ENCODE measurements at regions not wholly inside any gene's neighbourhood (a gene's known extent, or its start where the extent isn't known, plus 50 kb on each side); places are given as distances from the start of the nearest gene placed in this dataset.

- Histone ChIP-seq H3K4me3 (ENCODE audit: extremely low read depth in 1 of 4, insufficient read depth in 2 of 4, low read depth in 3 of 4, low read length in 4 of 4) (no peak overlapping the region), H3K79me2 (ENCODE audit: control insufficient read depth in 1 of 2, insufficient read depth in 2 of 2, low read length in 2 of 2) (no peaks in the 10 kb centered on the region), H3K9me3 (ENCODE audit: insufficient read depth in 2 of 2, low read depth in 1 of 2, low read length in 1 of 2) (no peaks in the 10 kb centered on the region), H4K8ac (ENCODE audit: extremely low read depth, insufficient read depth, low read length) (no peak overlapping the region), H2AFZ (ENCODE audit: low read length) (no peak overlapping the region), H2BK120ac (replicated peaks; ENCODE audit: low read depth, low read length) (no peak overlapping the region), H3K4me1 (replicated peaks in 1 of 4; ENCODE audit: control insufficient read depth in 3 of 4, insufficient read depth in 4 of 4, low read length in 3 of 4) (no peaks in the 10 kb centered on the region), H3K4me2 (ENCODE audit: insufficient read depth in 1 of 2, low read depth in 2 of 2, low read length in 2 of 2) (no peak overlapping the region), H3K27ac (ENCODE audit: low read depth, low read length) (no peak overlapping the region), H3K23me2 (ENCODE audit: low read depth, low read length) (no peaks in the 10 kb centered on the region), H3K4ac (replicated peaks; ENCODE audit: insufficient read length, low read depth, low read length) (no peak overlapping the region), H3K56ac (replicated peaks; ENCODE audit: insufficient read length, low read depth, low read length) (no peak overlapping the region), H4K20me1 (replicated peaks in 1 of 2; ENCODE audit: control insufficient read depth in 1 of 2, insufficient read depth in 2 of 2, low read length in 2 of 2) (no peaks in the 10 kb centered on the region), H2BK15ac (ENCODE audit: low read length) (no peak overlapping the region), H4K5ac (ENCODE audit: insufficient read length, low read depth, low read length) (no peak overlapping the region), H3K79me1 (ENCODE audit: low read depth, low read length) (no peaks in the 10 kb centered on the region), H2BK12ac (ENCODE audit: low read depth, low read length) (no peak overlapping the region), H2BK20ac (ENCODE audit: low read length) (no peak overlapping the region), H3K14ac (ENCODE audit: insufficient read length) (no peak overlapping the region), H2AK5ac (ENCODE audit: low read depth, low read length) (no peak overlapping the region), H4K91ac (replicated peaks; ENCODE audit: insufficient read length, low read length) (no peak overlapping the region), H3K9ac (replicated peaks in 1 of 4; ENCODE audit: extremely low read depth in 1 of 4, low read depth in 3 of 4, low read length in 3 of 4) (no peak overlapping the region), H3K23ac (ENCODE audit: insufficient read length) (no peak overlapping the region), H2BK5ac (ENCODE audit: low read depth, low read length) (no peak overlapping the region), H3K27me3 (replicated peaks in 1 of 4; ENCODE audit: control insufficient read depth in 3 of 4, extremely low read depth in 1 of 4, insufficient read depth in 3 of 4, low read length in 3 of 4) (no peaks in the 10 kb centered on the region), H3K18ac (ENCODE audit: extremely low read depth, low read length) (no peak overlapping the region), H3K36me3 (ENCODE audit: control insufficient read depth in 2 of 4, insufficient read depth in 4 of 4, low read length in 3 of 4) (peaks cover 0 to 3% (median 0%) of the 10 kb centered on the region in 4 experiments; a peak in 1 of 8 replicates)
- WGBS, 2 experiments (ENCODE audit: extremely low coverage in 1 of 2, insufficient coverage in 1 of 2, insufficient read length in 1 of 2, insufficient replicate concordance in 2 of 2, low coverage in 1 of 2, low lambda C conversion rate in 2 of 2, missing lambda C conversion rate in 1 of 2): 89% methylated on average over 3 of the region's 3 CpGs; no CpG with 5 or more reads in 1 of the 2 experiments
- no peak for FAIRE-seq
- ChIA-PET POLR2A (ENCODE audit: partially characterized antibody) (no interaction called here), CTCF (ENCODE audit: partially characterized antibody) (interaction anchor here (0.7 kb wide), 1 partner anchor 9 kb away, joined by 3 read pairs; no protein-coding TSS in a partner anchor)
- DNase-seq (ENCODE audit: low read depth in 1 of 2, low spot score in 2 of 2): no peak
Measured at GRCh38 chr6:153411070-153411648, 280.1 kb upstream of the RGS17 start.
